Pancreas (tissue), 10 donors: ENCODE measurements at regions not wholly inside any gene's neighbourhood (a gene's known extent, or its start where the extent isn't known, plus 50 kb on each side); places are given as distances from the start of the nearest gene placed in this dataset.
A peak's percentile ranks its signal among the peaks of the same experiment; 100 is the strongest.

Experiments used
- ATAC-seq, 4 donors: fragments of 200-7000 bp; cut with Tn5 transposase; one replicate each; pipeline versions ENCODE4 v1.8.0 to v1.9.1; 2020; ENCODE audit warnings: mild to moderate bottlenecking in 4 of 4, moderate library complexity in 4 of 4
- DNase-seq, 6 donors: peaks; one replicate each; pipeline ENCODE4 v3.0.0-alpha.2; 2020
- FAIRE-seq: peaks from 2 replicates; lab custom pipeline; 2012; peaks lifted over from hg19 to GRCh38; lab: Jason Lieb, UNC
- H3K27ac ChIP-seq, 4 donors: fragments of 200-600 bp; sonication (generic); 1 replicate in 3 of 4; 2 replicates in 1 of 4; pipeline versions ENCODE4 v1.5.0 to v1.8.0; 2020
- H3K27me3 ChIP-seq, 4 donors: fragments of 200-600 bp; one replicate each; pipeline ENCODE4 v1.8.0; 2021
- H3K36me3 ChIP-seq, 3 donors: fragments of 200-600 bp; sonication (generic) in 1 of 3; one replicate each; pipeline versions ENCODE4 v1.5.0 to v1.8.0; 2020 to 2021
- H3K4me1 ChIP-seq, 3 donors: fragments of 200-600 bp; one replicate each; pipeline ENCODE4 v1.8.0; 2021
- H3K4me3 ChIP-seq, 4 donors: fragments of 200-600 bp; sonication (generic) in 2 of 4; one replicate each; pipeline versions ENCODE4 v1.5.0 to v1.8.0; 2020 to 2021
- H3K9me3 ChIP-seq, 4 donors: fragments of 200-600 bp; one replicate each; pipeline ENCODE4 v1.8.0; 2021
- CTCF ChIP-seq, 4 donors: fragments of 200-600 bp; sonication (generic) in 3 of 4; IDR thresholded peaks; one replicate each; pipeline versions ENCODE4 v1.5.0 to v1.8.0; 2021; ENCODE audit warnings: antibody characterized with exemption in 4 of 4
- whole genome bisulfite sequencing, 2 donors: extraction: QIAGEN DNeasy Blood & Tissue Kit; methylation state at CpG; one replicate each; pipeline ENCODE4 v1.1.7; 2013; 5-methylcytosine and 5-hydroxymethylcytosine counted together
- intact Hi-C, 3 donors: fragments of 100-400 bp; cut with DNase I; formaldehyde crosslinking; loops; one replicate each; pipeline versions ENCODE4 v1.11.1 to v1.14.2; 2022
- donor health status: healthy with polysubstance abuse.
- donor health status: DM: no; HTN: no; CAD: no; lungs with moderate emphysema.
- donor health status: DM: no; HTN: no; CAD: no.
- donor health status: control.
- donor health status: control.
- donor health status: Bipolar disorder and iron deficiency.
- donor health status: DM: yes; HTN: yes; CAD: no.
- donor health status: DM: no; HTN: no; CAD: no.
- donor health status: DM: no; HTN: no; CAD: no.
- donor health status: DM: yes; HTN: yes; CAD: no.

DNA sequence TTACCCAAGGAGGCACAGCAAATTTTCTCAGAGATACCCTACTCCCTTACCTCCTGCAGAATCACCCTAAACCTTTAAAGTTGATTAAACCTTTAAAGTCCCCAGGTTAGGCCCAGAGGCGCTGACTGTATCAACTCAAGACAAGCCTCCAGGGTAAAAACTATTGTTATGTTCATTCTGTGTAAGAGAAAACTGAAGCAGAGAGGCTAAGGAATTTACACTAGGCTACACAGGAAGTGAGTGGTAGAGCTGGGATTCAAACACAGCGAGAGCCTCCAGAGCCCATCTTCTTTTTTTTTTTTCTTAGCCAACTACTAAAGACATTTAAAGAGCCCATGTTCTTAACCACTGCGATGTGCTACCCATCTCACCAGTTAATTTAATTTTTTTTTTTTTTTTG, 56.3 kb upstream of the GRK3 start:
- no peaks in the 10 kb centered on the region for H3K36me3 ChIP-seq
- 63 to 88% methylated on average over 3 of the region's 3 CpGs for WGBS, 2 donors
- ATAC-seq, result no peak

GRCh38 chr22:25508761-25509321, 55.6 kb upstream of the GRK3 start:
- intact Hi-C loops, result no loop called here
- ATAC-seq (no peak), FAIRE-seq (no peak), DNase-seq (no peak)
- WGBS, 2 donors, result 52 to 61% methylated on average over 5 of the region's 5 CpGs
- Histone ChIP-seq H3K9me3 (no peaks in the 10 kb centered on the region), H3K36me3 (no peaks in the 10 kb centered on the region), H3K27me3 (no peaks in the 10 kb centered on the region), H3K4me3 (no peak overlapping the region), H3K4me1 (no peaks in the 10 kb centered on the region), H3K27ac (no peak overlapping the region)
- no peak for TF ChIP-seq CTCF (IDR thresholded peaks at IDR 0.05)

More for the DNA sequence above, 56.3 kb upstream of the GRK3 start:
- intact Hi-C loops, result no loop called here
- FAIRE-seq (no peak), DNase-seq (no peak)
- Histone ChIP-seq H3K9me3 (no peaks in the 10 kb centered on the region), H3K4me3 (no peak overlapping the region), H3K27me3 (no peaks in the 10 kb centered on the region), H3K27ac (no peak overlapping the region), H3K4me1 (no peaks in the 10 kb centered on the region)
- no peak for TF ChIP-seq CTCF (IDR thresholded peaks at IDR 0.05)

DNA sequence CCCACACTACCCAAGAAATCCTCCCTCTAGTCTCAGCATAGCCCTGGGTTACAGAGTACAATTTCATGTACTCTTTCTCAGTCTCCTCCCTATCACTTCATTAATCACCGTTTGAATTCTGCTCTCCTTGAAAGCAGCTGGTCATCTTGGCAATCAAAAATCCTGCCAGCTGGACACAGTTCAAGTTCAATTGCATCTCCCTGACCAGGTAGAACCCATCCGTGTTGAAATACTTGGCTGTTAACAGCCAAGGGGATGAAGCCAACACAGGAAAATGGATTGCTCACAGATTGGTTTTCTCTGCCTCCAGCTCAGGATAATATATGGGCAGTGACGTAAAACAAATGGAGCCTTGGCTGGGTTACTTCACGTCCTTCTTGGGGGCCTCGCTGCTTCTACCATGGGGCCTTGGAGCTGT, 55.1 kb upstream of the GRK3 start:
- H3K4me3 ChIP-seq, result no peak overlapping the region
- WGBS, 2 donors, result 19 to 36% methylated on average over 5 of the region's 5 CpGs
- H3K27ac ChIP-seq, result no peak overlapping the region
- ATAC-seq (peak; percentile 31 to 82 (median 34)), FAIRE-seq (no peak), DNase-seq (peak in 2 of 6 donors; percentile 35 to 56)
- intact Hi-C loops, result no loop called here
- H3K36me3 ChIP-seq, result no peaks in the 10 kb centered on the region
- TF ChIP-seq CTCF (IDR thresholded peaks at IDR 0.05), result no peak
- no peaks in the 10 kb centered on the region for H3K4me1 ChIP-seq
- H3K9me3 ChIP-seq, result no peaks in the 10 kb centered on the region
- H3K27me3 ChIP-seq, result no peaks in the 10 kb centered on the region

- H3K9me3 ChIP-seq, result no peaks in the 10 kb centered on the region
- FAIRE-seq (no peak), DNase-seq (no peak), ATAC-seq (no peak)
- no peaks in the 10 kb centered on the region for H3K27me3 ChIP-seq
- H3K27ac ChIP-seq, result no peak overlapping the region
- intact Hi-C loops, result no loop called here
- no peak for TF ChIP-seq CTCF (IDR thresholded peaks at IDR 0.05)
- H3K36me3 ChIP-seq, result no peaks in the 10 kb centered on the region
- 55 to 57% methylated on average over 3 of the region's 3 CpGs for WGBS, 2 donors
- no peaks in the 10 kb centered on the region for H3K4me1 ChIP-seq
- no peak overlapping the region for H3K4me3 ChIP-seq
These were observed 53.6 kb upstream of the GRK3 start for GRCh38 chr22:25510876-25511275.

DNA sequence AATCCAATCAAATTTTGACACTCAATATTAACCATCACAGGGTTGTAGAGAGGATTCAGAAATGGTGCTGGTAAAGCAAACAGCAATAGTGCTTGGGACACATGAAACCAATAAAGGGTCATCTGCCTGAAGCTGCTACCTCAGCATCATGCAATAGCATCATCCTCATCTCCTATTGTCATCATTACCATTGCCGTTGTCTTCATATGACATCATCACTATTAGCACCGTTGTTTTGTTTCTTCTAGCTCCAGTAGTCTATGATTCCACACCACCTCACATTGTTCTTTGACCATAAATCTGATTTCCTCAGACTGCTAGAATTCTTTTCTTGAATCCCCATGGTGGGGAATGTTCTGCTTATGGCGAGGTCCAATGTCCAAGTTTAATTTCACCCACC, 52.8 kb upstream of the GRK3 start:
- FAIRE-seq (no peak), ATAC-seq (no peak), DNase-seq (no peak)
- H3K27me3 ChIP-seq, result no peaks in the 10 kb centered on the region
- H3K36me3 ChIP-seq, result no peaks in the 10 kb centered on the region
- H3K4me1 ChIP-seq, result no peaks in the 10 kb centered on the region
- H3K9me3 ChIP-seq, result no peaks in the 10 kb centered on the region
- intact Hi-C loops, result no loop called here
- H3K27ac ChIP-seq, result no peak overlapping the region
- TF ChIP-seq CTCF (IDR thresholded peaks at IDR 0.05), result no peak
- H3K4me3 ChIP-seq, result no peak overlapping the region
- WGBS, 2 donors, result 84 to 89% methylated on average over 3 of the region's 3 CpGs
